ENCODE measurements at regions not wholly inside any gene's neighbourhood (a gene's known extent, or its start where the extent isn't known, plus 50 kb on each side); places are given as distances from the start of the nearest gene placed in this dataset.
"Not testable (repeated sequence)": the region's sequence is repeated elsewhere in the genome, so short reads cannot be mapped to it uniquely, and the experiment has no call there.

DNA sequence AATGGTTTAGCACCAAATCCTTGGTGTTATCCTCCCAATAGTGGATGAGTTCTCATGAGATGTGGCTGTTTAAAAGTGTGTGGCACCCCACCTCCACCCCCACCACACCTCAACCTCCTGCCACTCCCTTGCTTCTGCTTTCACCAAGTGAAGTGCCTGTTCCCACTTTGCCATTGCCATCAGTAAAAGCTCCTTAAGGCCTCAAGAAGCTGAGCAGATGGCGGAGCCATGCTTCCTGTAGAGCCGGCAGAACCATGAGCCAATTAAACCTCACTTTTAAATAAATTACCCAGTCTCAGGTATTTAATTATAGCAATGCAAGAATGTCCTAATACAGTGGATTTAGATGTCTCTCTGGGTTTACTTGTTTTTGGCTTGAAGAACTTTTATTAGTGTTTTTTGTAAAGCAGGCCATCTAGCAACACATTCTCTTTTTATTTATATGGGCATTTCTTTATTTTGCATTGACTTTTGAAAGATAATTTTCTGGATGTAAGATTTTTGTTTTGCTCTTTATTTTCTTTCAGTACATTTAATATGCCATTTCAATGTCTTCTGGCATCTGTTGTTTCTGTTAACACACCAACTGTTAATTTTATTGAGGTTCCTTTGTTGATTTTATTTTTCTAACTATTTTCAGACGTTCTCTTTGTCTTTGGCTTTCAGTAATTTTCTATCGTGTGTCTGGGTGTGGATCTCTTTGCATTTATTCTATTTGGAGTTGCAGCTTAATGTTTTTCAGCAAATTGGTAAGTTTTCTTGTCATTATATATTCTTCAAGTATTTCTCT is 724.5 kb upstream of the CNTN5 start:
- in situ Hi-C loops (cut with MboI; ENCODE audit: low pct_unique_long_range_greater_than_20kb, low sequenced_read_pairs), result no loop called here
- no peak for DNase-seq

GRCh38 chr11:98300719-98301118 is 720.0 kb upstream of the CNTN5 start:
- in situ Hi-C loops (cut with MboI; ENCODE audit: low pct_unique_long_range_greater_than_20kb, low sequenced_read_pairs), result no loop called here
- no peak for DNase-seq

GRCh38 chr11:98307827-98308491 is 712.8 kb upstream of the CNTN5 start:
- DNase-seq, result no peak
- in situ Hi-C loops (cut with MboI; ENCODE audit: low pct_unique_long_range_greater_than_20kb, low sequenced_read_pairs), result no loop called here

- DNase-seq; in situ Hi-C loops (cut with MboI; ENCODE audit: low pct_unique_long_range_greater_than_20kb, low sequenced_read_pairs): not testable (repeated sequence)
Observed at GRCh38 chr11:98330306-98330705, 690.4 kb upstream of the CNTN5 start.

DNA sequence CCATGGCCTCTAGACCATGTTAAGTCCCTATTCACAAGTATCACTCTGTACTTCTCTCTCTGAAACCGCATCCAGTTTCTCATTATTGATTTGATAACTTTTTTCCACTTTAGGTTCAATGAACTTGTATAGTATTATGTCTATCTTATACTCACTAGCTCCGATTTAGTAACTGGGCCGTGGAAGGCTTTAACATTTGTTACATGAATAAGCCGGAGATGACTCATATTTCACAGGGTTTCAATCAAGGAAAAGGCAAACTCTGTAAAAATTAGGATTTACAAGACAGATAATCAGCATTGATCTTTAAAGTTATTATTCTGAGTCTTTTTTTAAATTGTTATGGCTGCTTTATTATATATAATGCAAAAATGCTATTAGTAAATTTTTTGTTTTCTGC is 662.2 kb upstream of the CNTN5 start:
- no peak for DNase-seq
- in situ Hi-C loops (cut with MboI; ENCODE audit: low pct_unique_long_range_greater_than_20kb, low sequenced_read_pairs), result no loop called here

GRCh38 chr11:98365190-98365589 is 655.6 kb upstream of the CNTN5 start:
- DNase-seq, result no peak
- in situ Hi-C loops (cut with MboI; ENCODE audit: low pct_unique_long_range_greater_than_20kb, low sequenced_read_pairs), result no loop called here

- no peak for DNase-seq
- in situ Hi-C loops (cut with MboI; ENCODE audit: low pct_unique_long_range_greater_than_20kb, low sequenced_read_pairs), result no loop called here
Observed at GRCh38 chr11:98365941-98366340, 654.8 kb upstream of the CNTN5 start.

DNA sequence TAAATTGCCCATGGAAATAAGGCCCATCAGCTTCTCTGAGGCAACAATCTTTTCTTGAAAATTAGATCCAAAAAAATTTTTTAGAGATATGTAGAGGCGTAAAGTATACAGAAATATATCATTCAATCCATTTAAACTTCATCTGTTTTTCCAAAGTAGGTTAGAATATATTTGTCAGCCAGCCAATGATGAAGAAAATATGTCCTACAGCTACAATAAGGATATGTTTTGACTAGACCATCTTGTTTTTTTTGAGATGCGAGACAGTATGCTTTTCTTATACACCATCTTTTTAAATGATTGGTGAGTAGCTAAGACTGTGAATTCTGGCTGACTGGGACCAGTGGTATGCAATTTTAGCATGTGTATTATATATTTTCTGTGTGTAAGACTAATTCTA is 630.4 kb upstream of the CNTN5 start:
- in situ Hi-C loops (cut with MboI; ENCODE audit: low pct_unique_long_range_greater_than_20kb, low sequenced_read_pairs), result no loop called here
- no peak for DNase-seq

GRCh38 chr11:98394500-98394899 is 626.2 kb upstream of the CNTN5 start:
- DNase-seq; in situ Hi-C loops (cut with MboI; ENCODE audit: low pct_unique_long_range_greater_than_20kb, low sequenced_read_pairs): not testable (repeated sequence)

GRCh38 chr11:98398508-98398907 is 622.2 kb upstream of the CNTN5 start:
- no peak for DNase-seq
- in situ Hi-C loops (cut with MboI; ENCODE audit: low pct_unique_long_range_greater_than_20kb, low sequenced_read_pairs), result no loop called here

DNA sequence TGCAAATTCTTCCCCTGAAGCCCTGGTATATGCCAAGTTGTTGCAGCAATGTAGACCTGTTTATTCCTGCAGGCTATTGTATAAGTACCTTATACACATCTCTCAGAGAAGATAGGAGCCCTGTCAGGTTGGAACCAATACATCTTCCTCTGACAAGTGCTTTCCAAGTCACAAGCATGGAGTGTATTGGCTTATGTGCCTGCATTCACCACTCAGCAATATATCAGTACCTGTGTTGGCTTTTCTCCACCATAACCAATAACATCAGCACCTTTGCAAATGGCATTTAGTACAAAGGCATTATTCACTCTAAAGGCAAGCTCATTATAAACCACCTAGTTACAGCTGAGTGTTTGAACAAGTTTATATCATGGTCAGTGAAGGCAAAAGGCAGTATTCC is 611.7 kb upstream of the CNTN5 start:
- in situ Hi-C loops (cut with MboI; ENCODE audit: low pct_unique_long_range_greater_than_20kb, low sequenced_read_pairs), result no loop called here
- no peak for DNase-seq

- in situ Hi-C loops (cut with MboI; ENCODE audit: low pct_unique_long_range_greater_than_20kb, low sequenced_read_pairs), result no loop called here
Observed at GRCh38 chr11:98411777-98412176, 609.0 kb upstream of the CNTN5 start.

DNA sequence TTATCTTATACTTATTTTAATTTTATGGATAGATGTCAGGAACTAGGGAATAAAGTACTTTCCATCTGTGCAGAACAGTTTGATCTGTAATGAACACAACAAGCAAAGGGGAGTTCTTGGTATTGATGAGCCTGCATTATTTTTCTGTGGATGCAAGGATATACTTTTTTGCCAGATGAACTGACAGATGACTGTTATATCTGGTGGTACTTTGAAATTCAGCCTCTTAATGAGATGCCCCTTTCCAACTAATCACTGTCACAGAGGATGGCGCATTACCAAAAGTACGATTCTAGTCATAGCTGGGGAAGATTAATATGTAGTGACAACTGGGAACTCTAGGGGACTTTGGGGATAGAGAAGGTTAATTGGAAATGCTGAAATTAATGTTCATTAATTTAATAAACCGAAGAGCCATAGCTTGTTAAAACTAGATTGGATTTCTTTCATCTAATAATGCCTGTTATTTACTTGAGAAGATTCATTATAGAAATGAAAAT is 603.4 kb upstream of the CNTN5 start:
- in situ Hi-C loops (cut with MboI; ENCODE audit: low pct_unique_long_range_greater_than_20kb, low sequenced_read_pairs), result no loop called here

More at GRCh38 chr11:98411777-98412176, 609.0 kb upstream of the CNTN5 start:
- no peak for DNase-seq

GRCh38 chr11:98423933-98424332 is 596.8 kb upstream of the CNTN5 start:
- in situ Hi-C loops (cut with MboI; ENCODE audit: low pct_unique_long_range_greater_than_20kb, low sequenced_read_pairs), result no loop called here
- peak; percentile 15 for DNase-seq

More for the DNA sequence above, 603.4 kb upstream of the CNTN5 start:
- no peak for DNase-seq

DNA sequence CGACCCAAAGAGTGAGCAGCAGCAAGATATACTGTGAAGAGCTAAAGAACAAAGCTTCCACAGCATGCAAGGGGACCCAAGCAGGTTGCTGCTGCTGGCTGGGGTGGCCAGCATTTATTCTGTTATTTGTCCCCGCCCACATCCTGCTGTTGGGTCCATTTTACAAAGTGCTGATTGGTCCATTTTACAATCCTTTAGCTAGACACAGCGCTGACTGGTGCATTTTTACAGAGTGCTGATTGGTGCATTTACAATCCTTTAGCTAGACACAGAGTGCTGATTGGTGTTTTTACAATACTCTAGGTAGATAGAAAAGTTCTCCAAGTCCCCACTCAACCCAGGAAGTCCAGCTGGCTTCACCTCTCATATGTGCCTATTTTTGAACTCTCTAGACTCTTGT is 596.0 kb upstream of the CNTN5 start:
- DNase-seq; in situ Hi-C loops (cut with MboI; ENCODE audit: low pct_unique_long_range_greater_than_20kb, low sequenced_read_pairs): not testable (repeated sequence)

DNA sequence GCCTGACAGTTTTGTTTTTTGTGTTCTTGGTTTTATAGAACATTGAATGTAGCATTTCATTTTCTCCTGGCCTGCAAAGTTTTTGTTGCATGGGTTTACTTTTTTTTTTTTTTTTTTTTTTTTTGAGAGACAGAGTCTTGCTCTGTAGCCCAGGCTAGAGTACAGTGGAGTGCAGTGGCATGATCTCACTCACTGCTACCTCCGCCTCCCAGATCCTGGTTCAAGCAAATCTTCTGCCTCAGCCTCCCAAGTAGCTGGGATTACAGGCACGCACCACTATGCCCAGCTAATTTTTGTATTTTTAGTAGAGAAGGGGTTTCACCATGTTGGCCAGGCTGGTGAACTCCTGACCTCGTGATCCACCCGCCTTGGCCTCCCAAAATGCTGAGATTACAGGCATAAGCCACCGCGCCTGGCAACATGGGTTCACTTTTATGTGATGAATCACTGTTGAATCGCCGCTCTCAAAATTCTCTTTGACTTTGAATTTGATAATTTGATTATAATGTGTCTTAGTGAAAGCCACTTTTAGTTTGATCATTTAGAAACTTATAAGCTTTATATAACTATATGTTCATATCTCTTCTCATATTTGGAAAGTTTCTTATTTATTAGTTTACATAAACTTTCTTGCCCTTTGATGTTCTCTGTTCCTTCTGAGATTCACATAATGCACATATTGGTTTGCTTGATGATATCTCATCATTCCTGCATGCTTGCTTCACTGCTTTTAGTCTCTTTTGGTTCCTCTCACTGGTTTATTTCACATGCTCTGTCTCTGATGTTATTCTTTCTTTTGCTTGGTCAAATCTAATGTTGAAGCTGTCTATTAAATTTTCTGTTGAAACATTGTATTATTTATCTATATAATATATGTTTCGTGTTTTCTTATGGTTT is 589.0 kb upstream of the CNTN5 start:
- in situ Hi-C loops (cut with MboI; ENCODE audit: low pct_unique_long_range_greater_than_20kb, low sequenced_read_pairs), result no loop called here
- no peak for DNase-seq

- in situ Hi-C loops (cut with MboI; ENCODE audit: low pct_unique_long_range_greater_than_20kb, low sequenced_read_pairs), result no loop called here
- no peak for DNase-seq
Observed at GRCh38 chr11:98434296-98434695, 586.5 kb upstream of the CNTN5 start.

GRCh38 chr11:98453378-98453777 is 567.4 kb upstream of the CNTN5 start:
- DNase-seq, result no peak
- in situ Hi-C loops (cut with MboI; ENCODE audit: low pct_unique_long_range_greater_than_20kb, low sequenced_read_pairs), result no loop called here

DNA sequence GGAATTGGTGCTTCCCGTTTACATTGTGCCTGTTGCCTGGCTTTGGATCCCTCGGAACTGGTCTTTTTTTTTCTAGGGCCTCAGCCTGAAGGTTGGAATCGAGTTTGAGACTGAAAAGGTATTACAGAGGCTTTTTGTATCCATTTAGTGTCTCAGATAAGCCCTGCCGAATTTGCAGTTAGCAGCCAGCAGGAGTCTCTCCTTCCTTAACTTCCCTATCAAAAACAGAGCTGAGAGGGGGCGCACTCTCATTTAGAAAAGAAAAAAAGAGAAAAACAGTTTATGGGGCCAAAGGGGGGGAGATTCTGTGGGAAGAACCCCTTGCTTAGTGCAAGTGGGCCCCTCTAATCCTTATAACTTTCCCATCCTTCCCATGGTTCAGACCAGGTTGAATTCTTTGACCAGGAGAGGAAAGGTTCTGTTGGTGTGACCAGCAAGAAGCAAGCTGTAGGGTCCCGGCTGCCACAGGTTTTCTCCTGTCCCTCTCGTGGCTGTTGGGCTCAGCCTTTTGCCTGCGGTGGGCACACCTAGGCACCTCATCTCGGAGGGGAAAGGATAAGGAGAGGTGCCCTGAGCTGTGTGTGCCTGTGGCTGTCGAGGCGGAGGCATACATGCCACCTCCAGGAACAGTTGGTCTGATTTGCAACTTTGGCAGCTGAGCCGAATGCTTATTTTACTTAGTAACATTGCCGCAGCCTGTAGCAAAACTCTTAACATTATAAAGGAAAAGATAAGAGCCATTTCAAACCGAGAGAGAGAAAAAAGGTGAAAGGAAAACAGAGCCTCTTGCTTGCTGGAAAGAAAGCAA is 565.0 kb upstream of the CNTN5 start:
- in situ Hi-C loops (cut with MboI; ENCODE audit: low pct_unique_long_range_greater_than_20kb, low sequenced_read_pairs), result no loop called here
- DNase-seq, result peak; percentile 18

Measured in KBM-7 (cell line).